Naive thymus-derived CD8-positive, alpha-beta T cell (primary cell): ENCODE measurements at regions not wholly inside any gene's neighbourhood (a gene's known extent, or its start where the extent isn't known, plus 50 kb on each side); places are given as distances from the start of the nearest gene placed in this dataset.
A peak's percentile ranks its signal among the peaks of the same experiment; 100 is the strongest.

Source experiments
- ATAC-seq, 2 donors: fragments of 150-1000 bp; cut with Tn5 transposase in 1 of 2; sonication (Bioruptor Pico), chemical (Tn5 transposase) in 1 of 2; 1 replicate in 1 of 2; 2 replicates in 1 of 2; pipeline ENCODE4 v1.10.0; 2021; ENCODE audit warnings: mild to moderate bottlenecking in 2 of 2, moderate library complexity in 2 of 2
- POLR2A ChIA-PET: fragments of 350-600 bp; sonication (Branson Sonifier 250); formaldehyde crosslinking; loops from one replicate; lab custom pipeline; 2021; ENCODE audit warnings: antibody characterized with exemption; lab: Charles Lee
- DNase-seq, 10 donors: peaks; one replicate each; pipeline versions ENCODE4 v3.0.0 to v3.0.0-alpha.2; 2020 to 2022
- H3K27ac Mint-ChIP-seq, 10 donors: one replicate each; pipeline ENCODE4 v1.8.0; 2020 to 2022; ENCODE audit warnings: mild to moderate bottlenecking in 10 of 10, mixed read lengths in 10 of 10, moderate library complexity in 4 of 10, inconsistent platforms in 1 of 10
- H3K27me3 Mint-ChIP-seq, 5 donors: one replicate each; pipeline ENCODE4 v1.8.0; 2021 to 2022; ENCODE audit warnings: mixed read lengths in 5 of 5
- H3K36me3 Mint-ChIP-seq, 3 donors: one replicate each; pipeline ENCODE4 v1.8.0; 2020 to 2022; ENCODE audit warnings: mixed read lengths in 3 of 3, mild to moderate bottlenecking in 2 of 3, inconsistent platforms in 1 of 3
- H3K4me1 Mint-ChIP-seq, 4 donors: one replicate each; pipeline ENCODE4 v1.8.0; 2021 to 2022; ENCODE audit warnings: mixed read lengths in 4 of 4
- H3K4me3 Mint-ChIP-seq, 10 donors: one replicate each; pipeline ENCODE4 v1.8.0; 2020 to 2022; ENCODE audit warnings: mild to moderate bottlenecking in 10 of 10, mixed read lengths in 10 of 10, moderate library complexity in 6 of 10, inconsistent platforms in 1 of 10
- H3K9me3 Mint-ChIP-seq, 9 donors: one replicate each; pipeline ENCODE4 v1.8.0; 2020 to 2022; ENCODE audit warnings: mixed read lengths in 9 of 9, mild to moderate bottlenecking in 3 of 9, inconsistent platforms in 1 of 9, moderate library complexity in 1 of 9

DNA sequence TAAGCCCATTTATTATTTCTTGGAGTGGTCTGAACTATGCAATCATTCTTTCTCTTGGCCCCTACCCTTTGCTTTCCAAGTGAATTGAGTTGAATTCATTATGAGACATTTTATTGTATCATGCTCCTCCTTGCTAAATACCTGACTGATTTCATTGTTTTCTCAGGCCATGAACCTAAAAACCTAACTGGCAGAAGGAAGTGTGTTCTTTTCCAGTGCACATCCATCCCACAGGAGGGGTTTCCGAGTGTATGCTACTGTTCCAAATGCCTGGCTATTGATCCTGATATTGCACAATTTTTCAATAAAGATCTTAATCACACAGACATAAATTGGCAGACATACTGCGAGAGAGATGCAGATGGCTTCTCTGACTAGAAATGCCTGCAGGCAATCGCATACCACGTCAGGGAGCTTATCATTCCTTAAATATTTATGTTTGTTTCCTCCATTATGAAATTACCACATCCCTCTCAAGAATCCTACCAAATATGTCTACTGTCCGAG, 162.2 kb upstream of the EGLN3 start:
- Mint-ChIP-seq H3K27ac (no peak overlapping the region), H3K4me1 (no peaks in the 10 kb centered on the region), H3K36me3 (peaks cover 0 to 5% (median 0%) of the 10 kb centered on the region in 3 donors), H3K9me3 (peaks cover 0 to 26% (median 4%) of the 10 kb centered on the region in 9 donors), H3K27me3 (peaks cover 3 to 8% (median 4%) of the 10 kb centered on the region in 5 donors), H3K4me3 (no peak overlapping the region)
- DNase-seq (no peak), ATAC-seq (no peak)
- POLR2A ChIA-PET: no interaction called here

DNA sequence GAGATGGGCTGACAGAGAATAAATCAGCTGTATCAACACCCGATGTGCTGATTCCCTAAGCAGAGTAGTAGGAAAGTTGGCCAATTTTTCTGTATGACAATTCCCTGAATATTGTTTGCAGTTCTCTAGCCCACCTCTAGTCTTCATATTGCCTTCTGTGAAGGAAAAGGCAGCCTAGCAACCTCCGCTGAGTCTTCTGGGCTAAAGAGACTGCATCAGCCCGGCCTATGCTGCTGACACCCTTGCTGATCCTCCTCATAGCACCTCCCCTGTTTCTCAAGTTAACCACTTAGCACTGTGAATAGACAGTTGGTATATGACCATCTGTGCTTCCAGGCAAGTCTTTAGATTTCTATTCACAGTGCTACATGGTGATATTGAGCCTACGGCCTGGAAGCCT, 161.1 kb upstream of the EGLN3 start:
- H3K27me3 Mint-ChIP-seq: peaks cover 3 to 8% (median 4%) of the 10 kb centered on the region in 5 donors
- ATAC-seq: no peak
- POLR2A ChIA-PET: no interaction called here
- H3K9me3 Mint-ChIP-seq: peaks cover 0 to 26% (median 4%) of the 10 kb centered on the region in 9 donors
- H3K4me3 Mint-ChIP-seq: no peak overlapping the region
- no peak for DNase-seq
- no peaks in the 10 kb centered on the region for H3K4me1 Mint-ChIP-seq
- H3K36me3 Mint-ChIP-seq: peaks cover 0 to 5% (median 0%) of the 10 kb centered on the region in 3 donors
- no peak overlapping the region for H3K27ac Mint-ChIP-seq

DNA sequence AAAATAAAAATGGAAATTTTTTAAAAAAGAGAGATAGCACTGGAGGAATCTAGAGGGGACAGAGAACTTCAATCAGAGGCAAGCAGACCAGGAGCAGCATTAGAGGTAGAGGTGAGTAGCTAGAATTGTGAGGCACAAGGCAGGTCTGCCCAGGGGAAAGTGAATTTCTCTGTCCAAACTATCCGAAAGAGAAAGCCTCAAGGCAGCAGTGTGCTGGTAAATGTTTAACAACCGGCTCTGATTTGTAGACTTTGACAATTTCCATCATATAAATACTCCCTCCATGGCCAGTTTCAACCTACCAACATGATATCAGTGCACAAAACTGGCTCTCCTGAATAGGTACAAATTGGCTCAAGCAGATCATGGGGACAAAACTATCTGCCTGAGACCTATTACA, 160.6 kb upstream of the EGLN3 start:
- Mint-ChIP-seq H3K27me3 (peaks cover 3 to 8% (median 4%) of the 10 kb centered on the region in 5 donors), H3K9me3 (peaks cover 0 to 26% (median 4%) of the 10 kb centered on the region in 9 donors), H3K4me3 (no peak overlapping the region), H3K36me3 (peaks cover 0 to 5% (median 0%) of the 10 kb centered on the region in 3 donors), H3K4me1 (no peaks in the 10 kb centered on the region), H3K27ac (no peak overlapping the region)
- no peak for DNase-seq
- POLR2A ChIA-PET: no interaction called here
- ATAC-seq: no peak

GRCh38 chr14:34110531-34110930, 159.7 kb upstream of the EGLN3 start:
- DNase-seq: no peak
- POLR2A ChIA-PET: no interaction called here
- Mint-ChIP-seq H3K27ac (no peak overlapping the region), H3K27me3 (peaks cover 0 to 7% (median 0%) of the 10 kb centered on the region in 5 donors), H3K4me1 (no peaks in the 10 kb centered on the region), H3K9me3 (peaks cover 0 to 16% (median 0%) of the 10 kb centered on the region in 9 donors), H3K36me3 (no peaks in the 10 kb centered on the region), H3K4me3 (no peak overlapping the region)
- no peak for ATAC-seq

DNA sequence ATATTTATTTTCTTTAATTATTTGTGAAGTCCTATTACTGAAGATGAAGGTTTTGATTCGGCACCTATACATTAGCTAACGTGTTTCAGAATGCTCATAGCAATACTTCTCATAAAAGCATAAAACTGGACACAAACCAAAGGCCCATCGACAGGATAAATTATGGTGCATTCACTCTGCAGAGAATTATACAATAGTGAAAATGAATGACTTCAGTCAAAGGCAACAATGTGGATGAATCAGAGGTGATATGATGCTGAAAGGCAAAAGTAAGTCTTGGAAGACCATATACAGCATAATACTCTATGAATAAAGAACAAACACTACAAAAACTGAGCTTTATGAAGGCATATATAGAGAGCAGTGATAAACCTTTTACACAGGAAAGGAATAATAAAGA, 156.6 kb upstream of the EGLN3 start:
- H3K27me3 Mint-ChIP-seq: no peaks in the 10 kb centered on the region
- no peak overlapping the region for H3K4me3 Mint-ChIP-seq
- ATAC-seq: no peak
- H3K36me3 Mint-ChIP-seq: no peaks in the 10 kb centered on the region
- no peak overlapping the region for H3K27ac Mint-ChIP-seq
- H3K4me1 Mint-ChIP-seq: no peaks in the 10 kb centered on the region
- H3K9me3 Mint-ChIP-seq: peaks cover 0 to 12% (median 0%) of the 10 kb centered on the region in 9 donors
- DNase-seq: no peak
- POLR2A ChIA-PET: no interaction called here

- Mint-ChIP-seq H3K27ac (no peak overlapping the region), H3K4me3 (no peak overlapping the region), H3K27me3 (no peaks in the 10 kb centered on the region), H3K9me3 (peaks cover 0 to 10% (median 0%) of the 10 kb centered on the region in 9 donors), H3K36me3 (no peaks in the 10 kb centered on the region), H3K4me1 (no peaks in the 10 kb centered on the region)
- POLR2A ChIA-PET: no interaction called here
- ATAC-seq: no peak
- DNase-seq: no peak
Measured at GRCh38 chr14:34106310-34106709, 155.4 kb upstream of the EGLN3 start.

GRCh38 chr14:34104489-34105397, 153.9 kb upstream of the EGLN3 start:
- no peaks in the 10 kb centered on the region for H3K4me1 Mint-ChIP-seq
- no peak for ATAC-seq
- H3K4me3 Mint-ChIP-seq: no peak overlapping the region
- no peaks in the 10 kb centered on the region for H3K27me3 Mint-ChIP-seq
- H3K36me3 Mint-ChIP-seq: no peaks in the 10 kb centered on the region
- peaks cover 0 to 2% (median 0%) of the 10 kb centered on the region in 9 donors for H3K9me3 Mint-ChIP-seq
- DNase-seq: no peak
- no peak overlapping the region for H3K27ac Mint-ChIP-seq
- POLR2A ChIA-PET: no interaction called here

DNA sequence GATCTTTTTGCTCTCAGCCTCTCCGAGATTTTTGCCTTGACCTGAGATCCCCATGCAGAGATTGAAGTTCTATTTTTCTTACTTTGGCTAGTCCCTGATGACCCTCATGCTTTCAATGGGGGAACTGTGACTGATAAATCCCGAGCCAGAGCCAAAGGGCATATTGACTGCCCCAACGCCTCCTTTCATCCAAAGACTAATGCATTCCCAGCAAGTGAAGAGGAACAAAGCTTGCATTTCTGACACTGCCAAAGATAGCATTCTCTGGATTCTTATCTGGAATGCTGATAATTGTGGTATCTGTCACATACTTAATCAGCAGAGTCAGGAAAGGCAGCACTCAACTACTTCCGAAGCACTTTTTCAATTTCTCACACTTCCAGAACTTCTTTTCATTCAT, 152.3 kb upstream of the EGLN3 start:
- POLR2A ChIA-PET: no interaction called here
- Mint-ChIP-seq H3K36me3 (no peaks in the 10 kb centered on the region), H3K4me3 (no peak overlapping the region), H3K27ac (peak overlapping the region in 1 of 10 donors; percentile 11), H3K9me3 (no peaks in the 10 kb centered on the region), H3K4me1 (peaks cover 0 to 4% (median 1%) of the 10 kb centered on the region in 4 donors), H3K27me3 (no peaks in the 10 kb centered on the region)
- DNase-seq (no peak), ATAC-seq (no peak)

DNA sequence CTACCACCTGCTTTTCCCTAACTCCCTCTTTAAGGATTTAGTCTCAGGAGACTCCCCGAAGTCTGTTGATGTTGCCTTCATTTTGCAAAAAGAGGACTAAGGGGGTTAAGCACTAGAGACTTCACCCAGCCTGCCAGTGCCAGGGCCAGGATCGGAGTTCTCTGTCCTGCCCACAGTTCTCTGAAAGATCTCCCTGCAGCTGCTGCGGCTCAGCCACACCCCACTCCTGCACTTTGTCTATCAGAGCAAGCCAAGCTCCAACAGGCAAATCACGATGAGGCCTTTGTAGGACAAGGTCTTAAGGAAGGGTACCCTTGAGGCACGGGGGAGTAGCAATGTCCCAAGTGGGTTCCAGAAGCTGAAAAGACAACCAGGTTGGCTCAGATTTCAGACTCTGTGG, 148.8 kb upstream of the EGLN3 start:
- Mint-ChIP-seq H3K4me3 (no peak overlapping the region), H3K27ac (peak overlapping the region in 1 of 10 donors; percentile 63), H3K9me3 (no peaks in the 10 kb centered on the region), H3K27me3 (no peaks in the 10 kb centered on the region), H3K4me1 (peaks cover under 1 to 10% (median 2%) of the 10 kb centered on the region in 4 donors), H3K36me3 (no peaks in the 10 kb centered on the region)
- POLR2A ChIA-PET: no interaction called here
- ATAC-seq (no peak), DNase-seq (no peak)

- H3K4me1 Mint-ChIP-seq: peaks cover 7 to 15% (median 8%) of the 10 kb centered on the region in 4 donors
- no peaks in the 10 kb centered on the region for H3K27me3 Mint-ChIP-seq
- DNase-seq (no peak), ATAC-seq (no peak)
- no peaks in the 10 kb centered on the region for H3K9me3 Mint-ChIP-seq
- no peak overlapping the region for H3K4me3 Mint-ChIP-seq
- H3K36me3 Mint-ChIP-seq: no peaks in the 10 kb centered on the region
- no peak overlapping the region for H3K27ac Mint-ChIP-seq
- POLR2A ChIA-PET: no interaction called here
Measured at GRCh38 chr14:34098985-34099349, 148.1 kb upstream of the EGLN3 start.

- H3K4me3 Mint-ChIP-seq: no peak overlapping the region
- H3K4me1 Mint-ChIP-seq: peaks cover 13 to 19% (median 14%) of the 10 kb centered on the region in 4 donors
- peak in 1 of 10 donors; percentile 19 for DNase-seq
- no peak for ATAC-seq
- no peaks in the 10 kb centered on the region for H3K27me3 Mint-ChIP-seq
- POLR2A ChIA-PET: no interaction called here
- H3K27ac Mint-ChIP-seq: peak overlapping the region in 1 of 10 donors; percentile 39
- no peaks in the 10 kb centered on the region for H3K36me3 Mint-ChIP-seq
- H3K9me3 Mint-ChIP-seq: no peaks in the 10 kb centered on the region
Measured at GRCh38 chr14:34098045-34098984, 147.4 kb upstream of the EGLN3 start.

- no peak overlapping the region for H3K4me3 Mint-ChIP-seq
- H3K9me3 Mint-ChIP-seq: no peaks in the 10 kb centered on the region
- DNase-seq: no peak
- no peaks in the 10 kb centered on the region for H3K27me3 Mint-ChIP-seq
- peaks cover 14 to 19% (median 15%) of the 10 kb centered on the region in 4 donors for H3K4me1 Mint-ChIP-seq
- peak overlapping the region in 1 of 10 donors; percentile 83 for H3K27ac Mint-ChIP-seq
- no peaks in the 10 kb centered on the region for H3K36me3 Mint-ChIP-seq
- POLR2A ChIA-PET: no interaction called here
- no peak for ATAC-seq
Measured at GRCh38 chr14:34097644-34098043, 146.8 kb upstream of the EGLN3 start.
